HEK293T (cell line): ENCODE measurements at regions not wholly inside any gene's neighbourhood (a gene's known extent, or its start where the extent isn't known, plus 50 kb on each side); places are given as distances from the start of the nearest gene placed in this dataset.

ENCODE experiments used
- CTCF ChIA-PET: fragments of 350-600 bp; formaldehyde crosslinking; extraction: SDS; loops from one replicate; lab custom pipeline; 2021; ENCODE audit warnings: antibody characterized with exemption, inconsistent platforms; lab: Yijun Ruan, JAX
- POLR2A ChIA-PET: fragments of 350-600 bp; formaldehyde crosslinking; extraction: SDS; loops from one replicate; lab custom pipeline; 2020; ENCODE audit warnings: antibody characterized with exemption, inconsistent platforms; lab: Yijun Ruan, JAX
- DNase-seq: peaks from one replicate; pipeline ENCODE4 v3.0.0; 2012; ENCODE audit warnings: mixed read lengths; ENCODE audit errors: extremely low spot score
- ARNT ChIP-seq: fragments of 450-650 bp; IDR thresholded peaks from 2 replicates; pipeline ENCODE4 v1.6.1; 2017; ENCODE audit warnings: mild to moderate bottlenecking
- BHLHE40 ChIP-seq: fragments of 450-650 bp; IDR thresholded peaks from 2 replicates; pipeline ENCODE4 v1.6.1; 2016; ENCODE audit warnings: mild to moderate bottlenecking, moderate library complexity, borderline replicate concordance
- CTBP1 ChIP-seq: fragments of 450-650 bp; IDR thresholded peaks from 2 replicates; pipeline ENCODE4 v1.6.1; 2016; ENCODE audit warnings: borderline replicate concordance
- ELF4 ChIP-seq: fragments of 450-650 bp; IDR thresholded peaks from 2 replicates; pipeline ENCODE4 v1.6.1; 2017; ENCODE audit warnings: antibody characterized with exemption
- FOXA1 ChIP-seq: fragments of 450-650 bp; IDR thresholded peaks from 2 replicates; pipeline ENCODE4 v1.6.1; 2016; ENCODE audit warnings: mild to moderate bottlenecking
- FOXK2 ChIP-seq: fragments of 450-650 bp; IDR thresholded peaks from 2 replicates; pipeline ENCODE4 v1.6.1; 2016; ENCODE audit warnings: mild to moderate bottlenecking
- FOXM1 ChIP-seq: fragments of 450-650 bp; IDR thresholded peaks from 2 replicates; pipeline ENCODE4 v1.6.1; 2017; ENCODE audit warnings: mild to moderate bottlenecking, borderline replicate concordance
- HDGF ChIP-seq: fragments of 450-650 bp; IDR thresholded peaks from 2 replicates; pipeline ENCODE4 v1.6.1; 2017; ENCODE audit warnings: antibody characterized with exemption, borderline replicate concordance
- L3MBTL2 ChIP-seq: fragments of 450-650 bp; conservative IDR thresholded peaks from 2 replicates; pipeline ENCODE4 v1.6.1; 2016; ENCODE audit warnings: mild to moderate bottlenecking
- LEF1 ChIP-seq: fragments of 450-650 bp; IDR thresholded peaks from 2 replicates; pipeline ENCODE4 v1.6.1; 2017; ENCODE audit warnings: mild to moderate bottlenecking, borderline replicate concordance
- NFRKB ChIP-seq: fragments of 450-650 bp; IDR thresholded peaks from 2 replicates; pipeline ENCODE4 v1.6.1; 2016; ENCODE audit warnings: mild to moderate bottlenecking, moderate library complexity
- PKNOX1 ChIP-seq: fragments of 450-650 bp; IDR thresholded peaks from 2 replicates; pipeline ENCODE4 v1.6.1; 2016
- SP1 ChIP-seq: fragments of 450-650 bp; IDR thresholded peaks from 2 replicates; pipeline ENCODE4 v1.6.1; 2017
- SUZ12 ChIP-seq: fragments of 450-650 bp; IDR thresholded peaks from 2 replicates; pipeline ENCODE4 v1.6.1; 2016; ENCODE audit warnings: mild to moderate bottlenecking
- TARDBP ChIP-seq: fragments of 450-650 bp; IDR thresholded peaks from 2 replicates; pipeline ENCODE4 v1.6.1; 2016
- ZNF384 ChIP-seq: fragments of 450-650 bp; IDR thresholded peaks from 2 replicates; pipeline ENCODE4 v1.6.1; 2016

- CTCF ChIA-PET, result interaction anchor here (0.5 to 1.3 kb wide), 3 partner anchors 16 to 64 kb away, joined by 3 to 4 read pairs (median 3); no protein-coding TSS in a partner anchor
- DNase-seq, result no peak
- TF ChIP-seq ELF4 (no peak), ARNT (no peak), SP1 (no peak), LEF1 (no peak)
- POLR2A ChIA-PET, result interaction anchor here (1.4 to 1.7 kb wide), 2 partner anchors 14 to 75 kb away, joined by 3 to 4 read pairs; no protein-coding TSS in a partner anchor
Measured at GRCh38 chr10:63703740-63704345, 182.6 kb downstream of the REEP3 start.

- TF ChIP-seq FOXM1 (no peak), FOXK2 (no peak), PKNOX1 (no peak), TARDBP (no peak), LEF1 (no peak), L3MBTL2 (no peak), SP1 (no peak), BHLHE40 (no peak), HDGF (no peak), ARNT (no peak), CTBP1 (no peak; the same call in 1 of the 2 replicates), ZNF384 (no peak), SUZ12 (no peak), NFRKB (no peak), ELF4 (no peak), FOXA1 (no peak)
- DNase-seq, result no peak
- POLR2A ChIA-PET, result interaction anchor here (1.1 kb wide), 1 partner anchor 77 kb away, joined by 5 read pairs; no protein-coding TSS in a partner anchor
- CTCF ChIA-PET, result no interaction called here
Measured at GRCh38 chr10:63707254-63707910, 186.2 kb downstream of the REEP3 start.

- POLR2A ChIA-PET, result no interaction called here
- TF ChIP-seq HDGF (no peak), TARDBP (no peak), ELF4 (no peak), FOXK2 (no peak), FOXA1 (no peak), PKNOX1 (no peak), FOXM1 (no peak), LEF1 (no peak)
- CTCF ChIA-PET, result no interaction called here
- no peak for DNase-seq
Measured at GRCh38 chr10:63708421-63708820, 187.2 kb downstream of the REEP3 start.

- TF ChIP-seq LEF1, result no peak
- TF ChIP-seq NFRKB, result no peak
- TF ChIP-seq FOXM1, result no peak
- TF ChIP-seq HDGF, result no peak
- TF ChIP-seq CTBP1, result no peak
- no peak for TF ChIP-seq TARDBP
- TF ChIP-seq ELF4, result no peak
- TF ChIP-seq BHLHE40, result no peak
- TF ChIP-seq SP1, result no peak
- no peak for TF ChIP-seq FOXA1
- TF ChIP-seq SUZ12, result no peak
- TF ChIP-seq ARNT, result no peak
- TF ChIP-seq L3MBTL2, result no peak
- TF ChIP-seq FOXK2, result no peak
- TF ChIP-seq ZNF384, result no peak
- ChIA-PET POLR2A (interaction anchor here (3.6 kb wide), 1 partner anchor 80 kb away, joined by 25 read pairs; no protein-coding TSS in a partner anchor), CTCF (interaction anchor here (2.4 kb wide), 1 partner anchor 9 kb away, joined by 6 read pairs; no protein-coding TSS in a partner anchor)
Measured at GRCh38 chr10:63710703-63711102, 189.5 kb downstream of the REEP3 start.

GRCh38 chr10:63711361-63711760 is 190.2 kb downstream of the REEP3 start:
- DNase-seq, result no peak
- CTCF ChIA-PET, result interaction anchor here (2.4 kb wide), 1 partner anchor 9 kb away, joined by 6 read pairs; no protein-coding TSS in a partner anchor
- no peak for TF ChIP-seq PKNOX1
- TF ChIP-seq TARDBP, result no peak
- POLR2A ChIA-PET, result interaction anchor here (1.1 to 3.6 kb wide), 2 partner anchors 40 to 81 kb away, joined by 3 to 25 read pairs; no protein-coding TSS in a partner anchor

More at GRCh38 chr10:63710703-63711102, 189.5 kb downstream of the REEP3 start:
- no peak for DNase-seq
